ENCODE measurements at regions not wholly inside any gene's neighbourhood (a gene's known extent, or its start where the extent isn't known, plus 50 kb on each side); places are given as distances from the start of the nearest gene placed in this dataset.

DNA sequence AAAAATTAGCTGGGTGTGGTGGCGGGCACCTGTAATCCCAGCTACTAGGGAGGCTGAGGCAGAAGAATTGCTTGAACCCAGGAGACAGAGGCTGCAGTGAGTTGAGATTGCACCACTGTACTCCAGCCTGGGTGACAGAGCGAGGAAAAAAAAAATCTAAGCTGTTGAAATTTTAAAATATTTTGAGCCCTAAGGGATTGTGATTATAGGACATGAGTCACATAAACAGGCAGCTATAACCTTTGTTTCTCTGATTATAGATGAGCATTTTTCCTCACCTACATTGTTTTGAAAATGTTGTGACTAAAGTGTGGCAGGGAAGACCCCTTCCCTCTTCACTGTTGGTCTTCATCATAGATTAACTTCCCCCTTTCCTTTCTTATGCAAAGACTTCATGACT, 135.5 kb downstream of the MGAT5B start:
- H3K9me3 ChIP-seq (ENCODE audit: control insufficient read depth, insufficient read depth, low read length) = no peaks in the 10 kb centered on the region
- H3K4ac ChIP-seq (ENCODE audit: low read depth, low read length) = no peak overlapping the region
- POLR2A ChIA-PET (ENCODE audit: unreplicated experiment) = no interaction called here
- intact Hi-C loops (cut with micrococcal nuclease) = no loop called here
- H3K4me3 ChIP-seq (ENCODE audit: insufficient read depth, low read depth, low read length) = no peak overlapping the region
- no peak overlapping the region for H2BK15ac ChIP-seq (ENCODE audit: low read depth, low read length)
- peaks cover 5% of the 10 kb centered on the region for H3K4me1 ChIP-seq (ENCODE audit: control insufficient read depth, insufficient read depth, low read length)
- TF ChIP-seq MAZ (IDR thresholded peaks at IDR 0.05; ENCODE audit: borderline replicate concordance, low read depth, low read length) (no peak), FOS (IDR thresholded peaks at IDR 0.05; ENCODE audit: low read depth, low read length) (no peak), CHD1 (IDR thresholded peaks at IDR 0.05; ENCODE audit: low read depth, low read length) (no peak)
- H3K9ac ChIP-seq (ENCODE audit: low read depth, low read length) = no peak overlapping the region
- ATAC-seq (ENCODE audit: low read depth) (no peak), DNase-seq (no peak)
- H4K5ac ChIP-seq (ENCODE audit: low read depth, low read length) = no peak overlapping the region
- H3K23ac ChIP-seq (ENCODE audit: low read depth, low read length) = no peak overlapping the region
- H3K36me3 ChIP-seq (ENCODE audit: control insufficient read depth, insufficient read depth, low read length) = no peaks in the 10 kb centered on the region
- no peak overlapping the region for H3K27ac ChIP-seq (ENCODE audit: insufficient read depth, low read length)
- H2AK9ac ChIP-seq (replicated peaks; ENCODE audit: low read depth, low read length, poor library complexity) = no peak overlapping the region
- H3K4me2 ChIP-seq (ENCODE audit: low read depth, low read length) = no peak overlapping the region
- no peak overlapping the region for H3K56ac ChIP-seq (ENCODE audit: extremely low read depth, insufficient read depth, low read length)
- no TSS peak for BruUV-seq (replicated peaks)
- no peak overlapping the region for H4K8ac ChIP-seq (ENCODE audit: low read depth in 2 of 2, low read length in 2 of 2)
- H3K18ac ChIP-seq (ENCODE audit: low read depth, low read length) = no peak overlapping the region
- CTCF ChIA-PET = interaction anchor here (0.6 kb wide), 1 partner anchor 56 kb away, joined by 6 read pairs; no protein-coding TSS in a partner anchor
- WGBS, 2 experiments (ENCODE audit: extremely low coverage in 2 of 2, insufficient read length in 1 of 2) = no CpG with 5 or more reads among the region's 2 CpGs
- no peak overlapping the region for H4K91ac ChIP-seq (ENCODE audit: insufficient read depth, low read depth, low read length)
- no peak overlapping the region for H2BK5ac ChIP-seq (ENCODE audit: low read depth, low read length, poor library complexity, severe bottlenecking)
- H4K20me1 ChIP-seq (ENCODE audit: insufficient read depth, low read length) = no peaks in the 10 kb centered on the region; the same call in 1 of the 2 replicates
- in situ Hi-C loops (cut with MboI; ENCODE audit: low sequenced_read_pairs) = no loop called here
- H3K9me1 ChIP-seq (ENCODE audit: insufficient read depth, low read length) = peaks cover 5% of the 10 kb centered on the region; the same call in 1 of the 2 replicates
- H2AFZ ChIP-seq (replicated peaks; ENCODE audit: low read length, poor library complexity) = no peak overlapping the region
- no peak overlapping the region for H2BK120ac ChIP-seq (ENCODE audit: low read depth, low read length)
- H2AK5ac ChIP-seq (ENCODE audit: low read depth, low read length) = no peak overlapping the region
- dilution Hi-C loops (cut with HindIII; ENCODE audit: low sequenced_read_pairs, unreplicated experiment) = no loop called here
- H3K14ac ChIP-seq (replicated peaks; ENCODE audit: low read depth, low read length) = no peak overlapping the region; the same call in 1 of the 2 replicates
- no peak overlapping the region for H2BK20ac ChIP-seq (ENCODE audit: low read depth, low read length)
- no peaks in the 10 kb centered on the region for H3K79me1 ChIP-seq (ENCODE audit: low read depth in 1 of 2, low read length in 2 of 2)
- H3K27me3 ChIP-seq (ENCODE audit: control insufficient read depth, insufficient read depth, low read length) = peaks cover 10% of the 10 kb centered on the region

Measured in IMR-90 (cell line).